GM12865 (cell line): ENCODE measurements at regions not wholly inside any gene's neighbourhood (a gene's known extent, or its start where the extent isn't known, plus 50 kb on each side); places are given as distances from the start of the nearest gene placed in this dataset.

Experiments used
- DNase-seq: peaks from one replicate; pipeline ENCODE4 v3.0.0; 2010; ENCODE audit warnings: low read depth
- H3K4me3 ChIP-seq: 2 replicates; pipeline ENCODE4 v1.5.1; 2011; ENCODE audit warnings: mild to moderate bottlenecking, low read depth, low read length, control low read depth
- TF ChIP-seq, protein P1 (sequence below): IDR thresholded peaks from 2 replicates; pipeline ENCODE4 v1.5.1; 2011; ENCODE audit warnings: low read length, control low read depth, low read depth, inconsistent platforms; ENCODE audit not compliant: insufficient read depth; ENCODE audit errors: missing control alignments

DNA sequence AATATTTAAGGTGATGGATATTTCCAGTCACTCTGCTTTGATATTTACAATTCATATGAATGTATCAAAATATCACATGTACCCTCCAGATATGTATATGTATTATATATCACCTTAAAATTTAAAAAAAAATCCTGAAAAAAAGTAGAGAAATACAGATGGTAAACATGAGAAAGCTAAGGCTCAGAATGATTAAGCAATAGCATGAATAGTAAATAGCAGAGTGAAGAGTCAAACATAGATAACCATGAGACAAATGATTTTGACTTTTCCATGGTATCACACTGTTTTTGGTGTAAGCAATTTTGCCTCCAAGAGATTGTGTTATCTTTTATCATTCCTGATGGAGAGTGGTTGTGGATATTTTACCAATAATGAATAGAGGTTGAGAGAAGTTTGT lies 868.8 kb downstream of the CDH11 start:
- TF ChIP-seq, protein P1, sequence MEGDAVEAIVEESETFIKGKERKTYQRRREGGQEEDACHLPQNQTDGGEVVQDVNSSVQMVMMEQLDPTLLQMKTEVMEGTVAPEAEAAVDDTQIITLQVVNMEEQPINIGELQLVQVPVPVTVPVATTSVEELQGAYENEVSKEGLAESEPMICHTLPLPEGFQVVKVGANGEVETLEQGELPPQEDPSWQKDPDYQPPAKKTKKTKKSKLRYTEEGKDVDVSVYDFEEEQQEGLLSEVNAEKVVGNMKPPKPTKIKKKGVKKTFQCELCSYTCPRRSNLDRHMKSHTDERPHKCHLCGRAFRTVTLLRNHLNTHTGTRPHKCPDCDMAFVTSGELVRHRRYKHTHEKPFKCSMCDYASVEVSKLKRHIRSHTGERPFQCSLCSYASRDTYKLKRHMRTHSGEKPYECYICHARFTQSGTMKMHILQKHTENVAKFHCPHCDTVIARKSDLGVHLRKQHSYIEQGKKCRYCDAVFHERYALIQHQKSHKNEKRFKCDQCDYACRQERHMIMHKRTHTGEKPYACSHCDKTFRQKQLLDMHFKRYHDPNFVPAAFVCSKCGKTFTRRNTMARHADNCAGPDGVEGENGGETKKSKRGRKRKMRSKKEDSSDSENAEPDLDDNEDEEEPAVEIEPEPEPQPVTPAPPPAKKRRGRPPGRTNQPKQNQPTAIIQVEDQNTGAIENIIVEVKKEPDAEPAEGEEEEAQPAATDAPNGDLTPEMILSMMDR, result no peak
- DNase-seq, result no peak
- no peak overlapping the region for H3K4me3 ChIP-seq

DNA sequence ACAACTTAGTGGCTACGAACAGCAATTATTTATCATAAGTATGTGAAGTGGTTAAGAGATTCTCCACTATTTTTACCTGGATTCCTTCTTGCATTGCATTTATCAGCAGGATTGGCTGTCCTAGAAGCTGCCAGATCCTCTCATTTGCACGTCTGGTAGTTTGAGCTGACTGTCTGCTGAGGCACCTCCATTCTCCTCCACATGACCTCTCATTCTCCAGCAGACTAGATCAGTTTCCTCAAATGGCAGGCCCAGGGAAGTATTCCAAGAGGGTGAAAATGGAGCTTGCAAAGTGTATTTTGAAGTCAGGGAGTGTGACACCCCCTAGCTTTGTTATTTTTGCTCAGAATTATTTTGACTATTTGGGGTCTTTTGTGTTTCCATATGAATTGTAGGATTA lies 870.1 kb downstream of the CDH11 start:
- TF ChIP-seq, protein P1, result no peak
- H3K4me3 ChIP-seq, result no peak overlapping the region
- DNase-seq, result no peak

GRCh38 chr16:64250866-64251265 lies 871.0 kb downstream of the CDH11 start:
- no peak for DNase-seq
- TF ChIP-seq, protein P1, result no peak
- H3K4me3 ChIP-seq, result no peak overlapping the region

GRCh38 chr16:64242492-64242891 lies 879.4 kb downstream of the CDH11 start:
- no peak for DNase-seq
- no peak overlapping the region for H3K4me3 ChIP-seq
- TF ChIP-seq, protein P1, result no peak

DNA sequence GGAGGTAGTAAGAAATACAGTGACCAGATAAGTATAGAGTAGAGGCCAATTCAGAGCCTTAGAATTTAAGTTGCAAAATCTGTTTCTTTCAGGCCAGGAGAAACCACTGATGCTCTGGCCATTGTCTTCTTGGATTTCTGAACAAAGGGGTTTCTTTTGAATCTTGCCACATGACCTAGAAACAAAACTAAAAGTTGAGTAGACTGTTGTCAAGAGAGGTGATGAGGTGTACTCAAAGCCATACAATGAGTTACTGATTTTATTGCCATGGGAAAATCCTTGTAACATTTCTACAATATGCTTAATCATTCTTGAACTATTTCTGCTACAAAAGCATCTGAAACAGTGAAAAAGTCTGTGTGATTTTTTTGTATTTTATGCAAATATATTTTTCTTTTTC lies 881.3 kb downstream of the CDH11 start:
- TF ChIP-seq, protein P1, result no peak
- DNase-seq, result no peak
- H3K4me3 ChIP-seq, result no peak overlapping the region

- TF ChIP-seq, protein P1, result no peak
- H3K4me3 ChIP-seq, result no peak overlapping the region
- no peak for DNase-seq
Observed at GRCh38 chr16:64238571-64238970, 883.3 kb downstream of the CDH11 start.

DNA sequence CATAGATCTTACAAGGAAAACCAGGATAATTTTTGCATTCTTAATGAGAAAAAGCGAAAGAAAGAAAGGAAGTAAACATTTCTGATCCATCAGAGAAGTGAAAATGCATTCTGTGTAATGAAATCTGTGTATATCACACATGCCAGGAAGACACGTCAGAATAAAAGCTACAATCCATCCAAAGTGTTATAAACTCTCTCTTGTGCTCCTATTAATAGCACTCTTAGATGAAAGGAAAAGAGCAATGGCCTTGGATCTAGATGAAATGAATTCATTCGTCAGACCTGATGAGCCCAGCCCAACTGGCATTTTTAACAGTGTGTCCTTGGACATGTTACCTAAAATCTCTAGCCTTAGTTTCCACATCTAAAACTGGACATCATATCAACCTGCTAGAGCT lies 885.5 kb downstream of the CDH11 start:
- no peak for DNase-seq
- no peak overlapping the region for H3K4me3 ChIP-seq
- TF ChIP-seq, protein P1, result no peak
